ENCODE measurements at regions not wholly inside any gene's neighbourhood (a gene's known extent, or its start where the extent isn't known, plus 50 kb on each side); places are given as distances from the start of the nearest gene placed in this dataset.

DNA sequence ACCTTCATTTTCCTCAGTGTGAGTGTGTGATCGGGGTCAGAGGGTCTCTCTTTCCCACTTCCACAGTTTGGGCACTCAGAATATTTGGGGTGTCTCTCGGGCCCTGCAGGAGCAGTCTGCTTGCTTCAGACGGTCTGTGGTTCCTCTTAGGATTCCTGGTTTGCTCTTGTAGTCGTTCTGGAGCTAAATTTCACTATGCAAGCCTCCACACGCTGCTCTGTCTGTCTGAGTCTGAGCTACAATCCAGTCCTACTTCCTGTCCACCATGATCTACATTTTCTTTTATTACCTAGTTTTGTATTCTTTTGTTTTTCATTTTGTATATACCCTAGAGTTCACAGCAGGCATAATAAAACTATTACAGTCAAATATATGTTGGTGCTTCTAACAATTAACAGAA lies 1967.3 kb upstream of the NUDT12 start:
- TF ChIP-seq CTCF (conservative IDR thresholded peaks at IDR 0.05; ENCODE audit: low read depth, low read length): no peak
- TF ChIP-seq EZH2 (IDR thresholded peaks at IDR 0.05; ENCODE audit: borderline replicate concordance, low read depth, low read length, poor library complexity, severe bottlenecking): no peak

All from A673 (cell line).